Activated naive CD8-positive, alpha-beta T cell (primary cell): ENCODE measurements at regions not wholly inside any gene's neighbourhood (a gene's known extent, or its start where the extent isn't known, plus 50 kb on each side); places are given as distances from the start of the nearest gene placed in this dataset.

ENCODE experiments used
- H3K27ac Mint-ChIP-seq: one replicate; pipeline ENCODE4 v1.8.0; 2021; ENCODE audit warnings: mixed read lengths
- H3K27me3 Mint-ChIP-seq: one replicate; pipeline ENCODE4 v1.8.0; 2021; ENCODE audit warnings: mixed read lengths
- H3K36me3 Mint-ChIP-seq: one replicate; pipeline ENCODE4 v1.8.0; 2021; ENCODE audit warnings: mixed read lengths
- H3K4me1 Mint-ChIP-seq: one replicate; pipeline ENCODE4 v1.8.0; 2021; ENCODE audit warnings: low read depth, mixed read lengths
- H3K4me3 Mint-ChIP-seq: one replicate; pipeline ENCODE4 v1.8.0; 2021; ENCODE audit warnings: mild to moderate bottlenecking, mixed read lengths
- H3K9me3 Mint-ChIP-seq: one replicate; pipeline ENCODE4 v1.8.0; 2021; ENCODE audit warnings: low read depth, mixed read lengths

- H3K36me3 Mint-ChIP-seq = no peaks in the 10 kb centered on the region
- peaks cover 9% of the 10 kb centered on the region for H3K9me3 Mint-ChIP-seq
- no peaks in the 10 kb centered on the region for H3K4me1 Mint-ChIP-seq
- no peak overlapping the region for H3K4me3 Mint-ChIP-seq
- no peaks in the 10 kb centered on the region for H3K27me3 Mint-ChIP-seq
- H3K27ac Mint-ChIP-seq = no peak overlapping the region
These were observed 1530.9 kb upstream of the LRRTM1 start for GRCh38 chr2:81835321-81836000.

GRCh38 chr2:81786811-81787210 lies 1482.3 kb upstream of the LRRTM1 start:
- H3K4me1 Mint-ChIP-seq = no peaks in the 10 kb centered on the region
- no peak overlapping the region for H3K4me3 Mint-ChIP-seq
- H3K9me3 Mint-ChIP-seq = peaks cover 26% of the 10 kb centered on the region
- no peak overlapping the region for H3K27ac Mint-ChIP-seq
- no peaks in the 10 kb centered on the region for H3K36me3 Mint-ChIP-seq
- no peaks in the 10 kb centered on the region for H3K27me3 Mint-ChIP-seq

- no peaks in the 10 kb centered on the region for H3K27me3 Mint-ChIP-seq
- H3K36me3 Mint-ChIP-seq = no peaks in the 10 kb centered on the region
- no peak overlapping the region for H3K27ac Mint-ChIP-seq
- no peaks in the 10 kb centered on the region for H3K4me1 Mint-ChIP-seq
- no peak overlapping the region for H3K4me3 Mint-ChIP-seq
- H3K9me3 Mint-ChIP-seq = peaks cover 8% of the 10 kb centered on the region
These were observed 1462.8 kb upstream of the LRRTM1 start for GRCh38 chr2:81767187-81767912.

GRCh38 chr2:81747481-81748070 lies 1443.0 kb upstream of the LRRTM1 start:
- H3K27ac Mint-ChIP-seq = no peak overlapping the region
- H3K27me3 Mint-ChIP-seq = no peaks in the 10 kb centered on the region
- no peaks in the 10 kb centered on the region for H3K36me3 Mint-ChIP-seq
- no peak overlapping the region for H3K4me3 Mint-ChIP-seq
- no peaks in the 10 kb centered on the region for H3K4me1 Mint-ChIP-seq
- H3K9me3 Mint-ChIP-seq = peaks cover 10% of the 10 kb centered on the region

GRCh38 chr2:81739966-81740365 lies 1435.4 kb upstream of the LRRTM1 start:
- Mint-ChIP-seq H3K27ac (no peak overlapping the region), H3K27me3 (no peaks in the 10 kb centered on the region), H3K4me3 (no peak overlapping the region), H3K4me1 (no peaks in the 10 kb centered on the region), H3K9me3 (peaks cover 7% of the 10 kb centered on the region), H3K36me3 (no peaks in the 10 kb centered on the region)

- no peak overlapping the region for H3K4me3 Mint-ChIP-seq
- H3K36me3 Mint-ChIP-seq = no peaks in the 10 kb centered on the region
- no peaks in the 10 kb centered on the region for H3K27me3 Mint-ChIP-seq
- no peak overlapping the region for H3K27ac Mint-ChIP-seq
- H3K4me1 Mint-ChIP-seq = no peaks in the 10 kb centered on the region
- peaks cover 4% of the 10 kb centered on the region for H3K9me3 Mint-ChIP-seq
These were observed 1430.4 kb upstream of the LRRTM1 start for GRCh38 chr2:81734981-81735380.

- Mint-ChIP-seq H3K27me3 (no peaks in the 10 kb centered on the region), H3K4me1 (no peaks in the 10 kb centered on the region), H3K36me3 (no peaks in the 10 kb centered on the region), H3K9me3 (peaks cover 26% of the 10 kb centered on the region), H3K27ac (no peak overlapping the region), H3K4me3 (no peak overlapping the region)
These were observed 1410.3 kb upstream of the LRRTM1 start for GRCh38 chr2:81714817-81715216.

GRCh38 chr2:81706856-81707255 lies 1402.3 kb upstream of the LRRTM1 start:
- Mint-ChIP-seq H3K36me3 (no peaks in the 10 kb centered on the region), H3K9me3 (peaks cover 17% of the 10 kb centered on the region), H3K27ac (no peak overlapping the region), H3K4me1 (no peaks in the 10 kb centered on the region), H3K27me3 (no peaks in the 10 kb centered on the region), H3K4me3 (no peak overlapping the region)

GRCh38 chr2:81703831-81704230 lies 1399.3 kb upstream of the LRRTM1 start:
- Mint-ChIP-seq H3K4me3 (no peak overlapping the region), H3K4me1 (no peaks in the 10 kb centered on the region), H3K36me3 (no peaks in the 10 kb centered on the region), H3K9me3 (peaks cover 13% of the 10 kb centered on the region), H3K27me3 (no peaks in the 10 kb centered on the region), H3K27ac (no peak overlapping the region)

- Mint-ChIP-seq H3K27ac (no peak overlapping the region), H3K36me3 (no peaks in the 10 kb centered on the region), H3K9me3 (peaks cover 5% of the 10 kb centered on the region), H3K4me3 (no peak overlapping the region), H3K27me3 (no peaks in the 10 kb centered on the region), H3K4me1 (no peaks in the 10 kb centered on the region)
These were observed 1388.0 kb upstream of the LRRTM1 start for GRCh38 chr2:81692566-81692965.

GRCh38 chr2:81675641-81676040 lies 1371.1 kb upstream of the LRRTM1 start:
- H3K27ac Mint-ChIP-seq = no peak overlapping the region
- no peaks in the 10 kb centered on the region for H3K36me3 Mint-ChIP-seq
- H3K27me3 Mint-ChIP-seq = no peaks in the 10 kb centered on the region
- no peaks in the 10 kb centered on the region for H3K4me1 Mint-ChIP-seq
- H3K9me3 Mint-ChIP-seq = peaks cover 4% of the 10 kb centered on the region
- H3K4me3 Mint-ChIP-seq = no peak overlapping the region

- Mint-ChIP-seq H3K4me3 (no peak overlapping the region), H3K4me1 (no peaks in the 10 kb centered on the region), H3K36me3 (no peaks in the 10 kb centered on the region), H3K27ac (no peak overlapping the region), H3K9me3 (peaks cover 8% of the 10 kb centered on the region), H3K27me3 (no peaks in the 10 kb centered on the region)
These were observed 1368.4 kb upstream of the LRRTM1 start for GRCh38 chr2:81672923-81673322.

- no peak overlapping the region for H3K4me3 Mint-ChIP-seq
- peaks cover 8% of the 10 kb centered on the region for H3K9me3 Mint-ChIP-seq
- H3K4me1 Mint-ChIP-seq = no peaks in the 10 kb centered on the region
- H3K36me3 Mint-ChIP-seq = no peaks in the 10 kb centered on the region
- H3K27ac Mint-ChIP-seq = no peak overlapping the region
- no peaks in the 10 kb centered on the region for H3K27me3 Mint-ChIP-seq
These were observed 1368.0 kb upstream of the LRRTM1 start for GRCh38 chr2:81672516-81672915.

GRCh38 chr2:81670885-81671284 lies 1366.3 kb upstream of the LRRTM1 start:
- Mint-ChIP-seq H3K4me1 (no peaks in the 10 kb centered on the region), H3K27me3 (no peaks in the 10 kb centered on the region), H3K36me3 (no peaks in the 10 kb centered on the region), H3K4me3 (no peak overlapping the region), H3K9me3 (peaks cover 8% of the 10 kb centered on the region), H3K27ac (no peak overlapping the region)

GRCh38 chr2:81661081-81661480 lies 1356.5 kb upstream of the LRRTM1 start:
- Mint-ChIP-seq H3K27me3 (no peaks in the 10 kb centered on the region), H3K36me3 (no peaks in the 10 kb centered on the region), H3K4me1 (no peaks in the 10 kb centered on the region), H3K27ac (no peak overlapping the region), H3K4me3 (no peak overlapping the region), H3K9me3 (peaks cover 23% of the 10 kb centered on the region)
